HEK293T (cell line): ENCODE measurements at regions not wholly inside any gene's neighbourhood (a gene's known extent, or its start where the extent isn't known, plus 50 kb on each side); places are given as distances from the start of the nearest gene placed in this dataset.

Source experiments
- CTCF ChIA-PET: fragments of 350-600 bp; formaldehyde crosslinking; extraction: SDS; loops from one replicate; lab custom pipeline; 2021; ENCODE audit warnings: antibody characterized with exemption, inconsistent platforms; lab: Yijun Ruan, JAX
- POLR2A ChIA-PET: fragments of 350-600 bp; formaldehyde crosslinking; extraction: SDS; loops from one replicate; lab custom pipeline; 2020; ENCODE audit warnings: antibody characterized with exemption, inconsistent platforms; lab: Yijun Ruan, JAX
- DNase-seq: peaks from one replicate; pipeline ENCODE4 v3.0.0; 2012; ENCODE audit warnings: mixed read lengths; ENCODE audit errors: extremely low spot score
- ARNT ChIP-seq: fragments of 450-650 bp; IDR thresholded peaks from 2 replicates; pipeline ENCODE4 v1.6.1; 2017; ENCODE audit warnings: mild to moderate bottlenecking
- CTBP1 ChIP-seq: fragments of 450-650 bp; IDR thresholded peaks from 2 replicates; pipeline ENCODE4 v1.6.1; 2016; ENCODE audit warnings: borderline replicate concordance
- ELF4 ChIP-seq: fragments of 450-650 bp; IDR thresholded peaks from 2 replicates; pipeline ENCODE4 v1.6.1; 2017; ENCODE audit warnings: antibody characterized with exemption
- FOXM1 ChIP-seq: fragments of 450-650 bp; IDR thresholded peaks from 2 replicates; pipeline ENCODE4 v1.6.1; 2017; ENCODE audit warnings: mild to moderate bottlenecking, borderline replicate concordance
- L3MBTL2 ChIP-seq: fragments of 450-650 bp; conservative IDR thresholded peaks from 2 replicates; pipeline ENCODE4 v1.6.1; 2016; ENCODE audit warnings: mild to moderate bottlenecking
- LEF1 ChIP-seq: fragments of 450-650 bp; IDR thresholded peaks from 2 replicates; pipeline ENCODE4 v1.6.1; 2017; ENCODE audit warnings: mild to moderate bottlenecking, borderline replicate concordance
- NFRKB ChIP-seq: fragments of 450-650 bp; IDR thresholded peaks from 2 replicates; pipeline ENCODE4 v1.6.1; 2016; ENCODE audit warnings: mild to moderate bottlenecking, moderate library complexity
- PKNOX1 ChIP-seq: fragments of 450-650 bp; IDR thresholded peaks from 2 replicates; pipeline ENCODE4 v1.6.1; 2016
- SP1 ChIP-seq: fragments of 450-650 bp; IDR thresholded peaks from 2 replicates; pipeline ENCODE4 v1.6.1; 2017
- TARDBP ChIP-seq: fragments of 450-650 bp; IDR thresholded peaks from 2 replicates; pipeline ENCODE4 v1.6.1; 2016
- ZNF384 ChIP-seq: fragments of 450-650 bp; IDR thresholded peaks from 2 replicates; pipeline ENCODE4 v1.6.1; 2016

GRCh38 chrX:40174001-40174853 lies 76.5 kb upstream of the BCOR start:
- CTCF ChIA-PET: no interaction called here
- no peak for DNase-seq
- TF ChIP-seq ARNT (peak; percentile 98), ZNF384 (no peak), L3MBTL2 (peak; percentile 80)
- POLR2A ChIA-PET: interaction anchor here (0.7 to 1.1 kb wide), 3 partner anchors 25 to 78 kb away, joined by 3 to 4 read pairs (median 3); no protein-coding TSS in a partner anchor

GRCh38 chrX:40173143-40174000 lies 75.6 kb upstream of the BCOR start:
- ChIA-PET CTCF (no interaction called here), POLR2A (interaction anchor here (2.2 kb wide), 1 partner anchor 28 kb away, joined by 8 read pairs; no protein-coding TSS in a partner anchor)
- no peak for TF ChIP-seq NFRKB
- no peak for DNase-seq

- TF ChIP-seq L3MBTL2 (peak; percentile 37; the same call in 1 of the 2 replicates), NFRKB (no peak)
- POLR2A ChIA-PET: interaction anchor here (2.2 kb wide), 1 partner anchor 27 kb away, joined by 8 read pairs; no protein-coding TSS in a partner anchor
- no peak for DNase-seq
- CTCF ChIA-PET: no interaction called here
Observed at GRCh38 chrX:40172401-40173142, 74.8 kb upstream of the BCOR start.

- DNase-seq: no peak
- POLR2A ChIA-PET: interaction anchor here (1.4 to 2.2 kb wide), 3 partner anchors 18 to 90 kb away, joined by 4 to 8 read pairs (median 7); no protein-coding TSS in a partner anchor
- TF ChIP-seq SP1 (no peak), ARNT (peak; percentile 64; the same call in 1 of the 2 replicates), L3MBTL2 (peak; percentile 77)
- CTCF ChIA-PET: no interaction called here
Observed at GRCh38 chrX:40171513-40172400, 74.0 kb upstream of the BCOR start.

GRCh38 chrX:40170830-40171512 lies 73.2 kb upstream of the BCOR start:
- CTCF ChIA-PET: interaction anchor here (0.6 kb wide), 1 partner anchor 78 kb away, joined by 7 read pairs; no protein-coding TSS in a partner anchor
- POLR2A ChIA-PET: interaction anchor here (1.4 to 2.2 kb wide), 3 partner anchors 17 to 91 kb away, joined by 4 to 8 read pairs (median 7); no protein-coding TSS in a partner anchor
- DNase-seq: no peak
- no peak for TF ChIP-seq NFRKB

- POLR2A ChIA-PET: interaction anchor here (0.7 to 2.8 kb wide), 13 partner anchors 10 to 369 kb away, joined by 3 to 21 read pairs (median 7); partner anchors contain the start of gene BCOR
Observed at GRCh38 chrX:40169193-40170101, 71.7 kb upstream of the BCOR start.

GRCh38 chrX:40168480-40169011 lies 70.8 kb upstream of the BCOR start:
- ChIA-PET POLR2A (interaction anchor here (0.8 to 2.8 kb wide), 19 partner anchors 9 to 370 kb away, joined by 3 to 21 read pairs (median 6); partner anchors contain the start of gene BCOR), CTCF (interaction anchor here (0.9 to 1.8 kb wide), 2 partner anchors 19 to 376 kb away, joined by 7 to 8 read pairs; no protein-coding TSS in a partner anchor)
- TF ChIP-seq L3MBTL2 (peak; percentile 8; the same call in 1 of the 2 replicates), LEF1 (no peak), PKNOX1 (peak; percentile 89), CTBP1 (peak; percentile 75; the same call in 1 of the 2 replicates), ARNT (no peak)
- DNase-seq: no peak

More at GRCh38 chrX:40169193-40170101, 71.7 kb upstream of the BCOR start:
- DNase-seq: no peak
- TF ChIP-seq SP1: no peak
- TF ChIP-seq ZNF384: peak; percentile 93; the same call in 1 of the 2 replicates
- no peak for TF ChIP-seq ARNT
- no peak for TF ChIP-seq ELF4
- TF ChIP-seq TARDBP: no peak
- peak; percentile 93 for TF ChIP-seq FOXM1
- TF ChIP-seq CTBP1: peak; percentile 43; the same call in 1 of the 2 replicates
- CTCF ChIA-PET: interaction anchor here (0.6 to 1.8 kb wide), 3 partner anchors 20 to 355 kb away, joined by 4 to 7 read pairs (median 6); no protein-coding TSS in a partner anchor
